Panc1 (cell line): ENCODE measurements at regions not wholly inside any gene's neighbourhood (a gene's known extent, or its start where the extent isn't known, plus 50 kb on each side); places are given as distances from the start of the nearest gene placed in this dataset.

Experiments used
- ATAC-seq: fragments of 200-7000 bp; cut with Tn5 transposase; 2 replicates; pipeline ENCODE4 v1.9.1; 2020; ENCODE audit warnings: mild to moderate bottlenecking, moderate library complexity
- BruUV-seq: library from RNA; stranded (reverse); fragments of 400-500 nt; replicated peaks from 2 replicates; lab custom pipeline; 2021; lab: Mats Ljungman, UMichigan
- CTCF ChIA-PET: fragments of 300-600 bp; sonication (Branson Sonifier 250); formaldehyde crosslinking; loops from one replicate; lab custom pipeline; 2022; ENCODE audit warnings: antibody characterized with exemption; lab: Charles Lee
- POLR2A ChIA-PET: fragments of 300-600 bp; sonication (Branson Sonifier 250); formaldehyde crosslinking; loops from one replicate; lab custom pipeline; 2022; ENCODE audit warnings: antibody characterized with exemption; lab: Charles Lee
- DNase-seq: peaks from one replicate; pipeline ENCODE4 v3.0.0-alpha.2; 2010; ENCODE audit warnings: low read depth, low spot score
- H3K27ac ChIP-seq: 2 replicates; pipeline ENCODE4 v1.5.1; 2011; ENCODE audit warnings: mild to moderate bottlenecking, low read length, inconsistent platforms
- H3K27me3 ChIP-seq: fragments of 200-500 bp; sonication (Bioruptor generic); 2 replicates; pipeline ENCODE4 v1.6.0; 2014; ENCODE audit warnings: low read length, inconsistent platforms; ENCODE audit not compliant: control insufficient read depth, insufficient read depth
- H3K36me3 ChIP-seq: fragments of 200-500 bp; sonication (Bioruptor generic); 2 replicates; pipeline ENCODE4 v1.5.1; 2014; ENCODE audit warnings: inconsistent platforms, mild to moderate bottlenecking, low read length, moderate library complexity; ENCODE audit not compliant: control insufficient read depth, insufficient read depth
- H3K4me1 ChIP-seq: 2 replicates; pipeline ENCODE4 v1.5.1; 2011; ENCODE audit warnings: inconsistent platforms, mild to moderate bottlenecking, low read length, moderate library complexity; ENCODE audit not compliant: control insufficient read depth, insufficient read depth
- H3K4me3 ChIP-seq, 2 experiments: 2 replicates each; pipeline ENCODE4 v1.5.1; 2011 to 2012; ENCODE audit warnings: low read depth in 2 of 2, low read length in 2 of 2, mild to moderate bottlenecking in 2 of 2, inconsistent platforms in 1 of 2, moderate library complexity in 1 of 2
- H3K9me3 ChIP-seq: fragments of 200-500 bp; sonication (Bioruptor generic); 2 replicates; pipeline ENCODE4 v1.5.1; 2014; ENCODE audit warnings: low read depth, mild to moderate bottlenecking, inconsistent platforms, low read length, moderate library complexity; ENCODE audit not compliant: control insufficient read depth, insufficient read depth
- POLR2AphosphoS5 ChIP-seq: IDR thresholded peaks from 2 replicates; pipeline ENCODE4 v1.6.1; 2012; ENCODE audit warnings: mild to moderate bottlenecking, low read depth, low read length, moderate library complexity
- SIN3A ChIP-seq: IDR thresholded peaks from 2 replicates; pipeline ENCODE4 v1.6.1; 2012; ENCODE audit warnings: low read depth, mild to moderate bottlenecking, low read length, moderate library complexity, borderline replicate concordance; ENCODE audit not compliant: insufficient read depth
- TCF7L2 ChIP-seq: IDR thresholded peaks from 2 replicates; pipeline ENCODE4 v1.6.1; 2011; ENCODE audit warnings: mild to moderate bottlenecking, low read depth, low read length, inconsistent platforms
- in situ Hi-C: cut with HindIII; loops from 2 replicates; pipeline ENCODE4 v1.10.0; 2016; ENCODE audit warnings: low sequenced_read_pairs, low pct_unique_long_range_greater_than_20kb
- intact Hi-C: fragments of 100-400 bp; cut with micrococcal nuclease; formaldehyde crosslinking; loops from one replicate; pipeline ENCODE4 v1.10.0; 2022; ENCODE audit not compliant: unreplicated experiment
- TF ChIP-seq, protein P1 (sequence below): fragments of 450-650 bp; IDR thresholded peaks from 2 replicates; pipeline ENCODE4 v1.5.1; 2017; ENCODE audit warnings: mild to moderate bottlenecking
- TF ChIP-seq, protein P2 (sequence below), 2 experiments: IDR thresholded peaks; 2 replicates each; pipeline ENCODE4 v1.6.1; 2011 to 2012; ENCODE audit warnings: low read depth in 2 of 2, control low read depth in 1 of 2, low read length in 1 of 2, mild to moderate bottlenecking in 1 of 2, moderate library complexity in 1 of 2; ENCODE audit not compliant: insufficient read depth in 1 of 2

DNA sequence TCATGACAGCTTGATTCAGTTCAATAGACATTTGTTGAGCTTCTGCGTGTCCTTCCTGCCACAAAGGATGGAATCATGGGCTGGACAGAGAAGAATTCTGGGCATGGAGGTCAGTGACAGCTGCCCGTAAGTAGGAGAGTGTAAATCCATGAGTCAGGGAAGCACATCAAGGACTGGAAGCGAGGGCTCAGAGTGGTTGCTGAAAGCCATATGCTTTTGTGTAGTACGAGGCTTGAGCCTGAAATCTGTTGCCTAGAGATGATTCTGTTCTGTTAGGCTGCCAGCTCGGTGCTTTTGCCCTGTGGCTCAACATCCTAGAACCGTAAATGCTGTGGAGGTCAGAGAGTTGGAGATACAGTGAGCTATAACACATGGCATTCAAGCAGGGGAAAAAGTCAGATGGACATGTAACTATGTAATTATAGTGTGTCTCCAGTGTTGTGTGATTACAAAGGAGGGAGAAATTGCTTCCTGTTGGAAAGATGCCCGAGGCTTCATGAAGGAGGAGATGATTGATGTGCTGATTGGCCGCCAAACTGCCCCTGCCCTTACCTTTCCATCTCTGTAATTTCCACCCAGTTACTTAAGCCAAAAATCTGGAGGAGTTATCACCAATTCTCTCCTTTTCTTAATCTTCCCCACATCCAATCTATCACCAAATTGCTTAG is 92.8 kb upstream of the CACNA1E start:
- TF ChIP-seq SIN3A: no peak
- TF ChIP-seq TCF7L2: no peak
- TF ChIP-seq POLR2AphosphoS5: no peak
- TF ChIP-seq, protein P1, sequence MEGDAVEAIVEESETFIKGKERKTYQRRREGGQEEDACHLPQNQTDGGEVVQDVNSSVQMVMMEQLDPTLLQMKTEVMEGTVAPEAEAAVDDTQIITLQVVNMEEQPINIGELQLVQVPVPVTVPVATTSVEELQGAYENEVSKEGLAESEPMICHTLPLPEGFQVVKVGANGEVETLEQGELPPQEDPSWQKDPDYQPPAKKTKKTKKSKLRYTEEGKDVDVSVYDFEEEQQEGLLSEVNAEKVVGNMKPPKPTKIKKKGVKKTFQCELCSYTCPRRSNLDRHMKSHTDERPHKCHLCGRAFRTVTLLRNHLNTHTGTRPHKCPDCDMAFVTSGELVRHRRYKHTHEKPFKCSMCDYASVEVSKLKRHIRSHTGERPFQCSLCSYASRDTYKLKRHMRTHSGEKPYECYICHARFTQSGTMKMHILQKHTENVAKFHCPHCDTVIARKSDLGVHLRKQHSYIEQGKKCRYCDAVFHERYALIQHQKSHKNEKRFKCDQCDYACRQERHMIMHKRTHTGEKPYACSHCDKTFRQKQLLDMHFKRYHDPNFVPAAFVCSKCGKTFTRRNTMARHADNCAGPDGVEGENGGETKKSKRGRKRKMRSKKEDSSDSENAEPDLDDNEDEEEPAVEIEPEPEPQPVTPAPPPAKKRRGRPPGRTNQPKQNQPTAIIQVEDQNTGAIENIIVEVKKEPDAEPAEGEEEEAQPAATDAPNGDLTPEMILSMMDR: no peak
- TF ChIP-seq, protein P2, sequence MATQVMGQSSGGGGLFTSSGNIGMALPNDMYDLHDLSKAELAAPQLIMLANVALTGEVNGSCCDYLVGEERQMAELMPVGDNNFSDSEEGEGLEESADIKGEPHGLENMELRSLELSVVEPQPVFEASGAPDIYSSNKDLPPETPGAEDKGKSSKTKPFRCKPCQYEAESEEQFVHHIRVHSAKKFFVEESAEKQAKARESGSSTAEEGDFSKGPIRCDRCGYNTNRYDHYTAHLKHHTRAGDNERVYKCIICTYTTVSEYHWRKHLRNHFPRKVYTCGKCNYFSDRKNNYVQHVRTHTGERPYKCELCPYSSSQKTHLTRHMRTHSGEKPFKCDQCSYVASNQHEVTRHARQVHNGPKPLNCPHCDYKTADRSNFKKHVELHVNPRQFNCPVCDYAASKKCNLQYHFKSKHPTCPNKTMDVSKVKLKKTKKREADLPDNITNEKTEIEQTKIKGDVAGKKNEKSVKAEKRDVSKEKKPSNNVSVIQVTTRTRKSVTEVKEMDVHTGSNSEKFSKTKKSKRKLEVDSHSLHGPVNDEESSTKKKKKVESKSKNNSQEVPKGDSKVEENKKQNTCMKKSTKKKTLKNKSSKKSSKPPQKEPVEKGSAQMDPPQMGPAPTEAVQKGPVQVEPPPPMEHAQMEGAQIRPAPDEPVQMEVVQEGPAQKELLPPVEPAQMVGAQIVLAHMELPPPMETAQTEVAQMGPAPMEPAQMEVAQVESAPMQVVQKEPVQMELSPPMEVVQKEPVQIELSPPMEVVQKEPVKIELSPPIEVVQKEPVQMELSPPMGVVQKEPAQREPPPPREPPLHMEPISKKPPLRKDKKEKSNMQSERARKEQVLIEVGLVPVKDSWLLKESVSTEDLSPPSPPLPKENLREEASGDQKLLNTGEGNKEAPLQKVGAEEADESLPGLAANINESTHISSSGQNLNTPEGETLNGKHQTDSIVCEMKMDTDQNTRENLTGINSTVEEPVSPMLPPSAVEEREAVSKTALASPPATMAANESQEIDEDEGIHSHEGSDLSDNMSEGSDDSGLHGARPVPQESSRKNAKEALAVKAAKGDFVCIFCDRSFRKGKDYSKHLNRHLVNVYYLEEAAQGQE (IDR thresholded peaks at IDR 0.05; ENCODE audit: insufficient read depth in 1 of 2, low read depth in 2 of 2, low read length in 1 of 2): no peak
- in situ Hi-C loops: no loop called here
- ChIA-PET CTCF (interaction anchor here (0.6 kb wide), 1 partner anchor 39 kb away, joined by 3 read pairs; no protein-coding TSS in a partner anchor), POLR2A (no interaction called here)
- no peaks in the 10 kb centered on the region; the same call in 1 of the 2 replicates for H3K27me3 ChIP-seq
- no TSS peak for BruUV-seq
- no peak for DNase-seq
- no peak overlapping the region for H3K4me3 ChIP-seq
- intact Hi-C loops: no loop called here
- no peaks in the 10 kb centered on the region for H3K9me3 ChIP-seq
- H3K36me3 ChIP-seq: no peaks in the 10 kb centered on the region
- H3K4me1 ChIP-seq: no peaks in the 10 kb centered on the region
- no peak overlapping the region for H3K27ac ChIP-seq
- no peak for ATAC-seq

DNA sequence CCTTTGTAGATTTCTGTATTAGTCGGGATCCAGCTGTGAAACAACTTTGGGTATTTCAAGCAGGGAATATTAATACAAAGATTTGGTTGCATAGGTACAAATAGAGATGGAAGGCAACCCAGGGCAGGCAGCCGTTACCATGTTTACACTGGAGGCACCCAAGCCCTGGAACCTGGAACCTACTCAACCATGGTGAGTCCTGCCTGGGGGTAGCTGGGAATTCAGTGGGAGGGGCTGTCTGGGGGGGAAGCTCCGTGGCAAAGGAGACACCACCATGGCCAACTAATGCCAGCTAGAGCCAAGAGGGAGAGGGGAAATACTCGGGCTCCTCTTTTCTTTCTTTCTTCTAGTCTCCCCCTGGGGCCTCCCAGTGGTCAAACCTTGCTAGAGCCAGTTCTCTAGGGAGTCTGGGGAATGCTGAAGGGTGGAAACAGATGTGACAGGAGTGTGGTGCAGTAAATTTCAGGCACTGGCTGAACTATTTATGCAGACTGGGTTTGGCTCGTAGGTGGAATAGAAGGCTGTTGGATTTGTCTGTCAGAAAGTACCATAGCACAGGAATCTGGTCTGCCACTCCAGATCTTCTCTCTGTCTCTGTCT is 91.9 kb upstream of the CACNA1E start:
- POLR2A ChIA-PET: no interaction called here
- Histone ChIP-seq H3K4me1 (no peaks in the 10 kb centered on the region), H3K36me3 (no peaks in the 10 kb centered on the region), H3K27ac (no peak overlapping the region), H3K4me3 (no peak overlapping the region), H3K27me3 (no peaks in the 10 kb centered on the region; the same call in 1 of the 2 replicates), H3K9me3 (no peaks in the 10 kb centered on the region)
- in situ Hi-C loops (no loop called here), intact Hi-C loops (no loop called here)
- TF ChIP-seq, protein P1: no peak
- TF ChIP-seq, protein P2 (IDR thresholded peaks at IDR 0.05; ENCODE audit: insufficient read depth in 1 of 2, low read depth in 2 of 2, low read length in 1 of 2): no peak
- no peak for TF ChIP-seq SIN3A
- TF ChIP-seq POLR2AphosphoS5: no peak
- TF ChIP-seq TCF7L2: no peak
- no TSS peak for BruUV-seq
- ATAC-seq: no peak
- DNase-seq: no peak
- CTCF ChIA-PET: no interaction called here
